A673 (cell line): ENCODE measurements at regions not wholly inside any gene's neighbourhood (a gene's known extent, or its start where the extent isn't known, plus 50 kb on each side); places are given as distances from the start of the nearest gene placed in this dataset.

ENCODE experiments used
- EZH2 ChIP-seq: fragments of 200-600 bp; sonication (generic); IDR thresholded peaks from 2 replicates; pipeline ENCODE4 v1.6.1; 2017; ENCODE audit warnings: borderline replicate concordance, low read depth, mild to moderate bottlenecking, mixed read lengths, antibody characterized with exemption, low read length; ENCODE audit not compliant: poor library complexity, severe bottlenecking
- TF ChIP-seq, protein P1 (sequence below): fragments of 300-800, 200-600 bp; sonication (generic); conservative IDR thresholded peaks from 2 replicates; pipeline ENCODE4 v1.5.1; 2017; ENCODE audit warnings: low read depth, mild to moderate bottlenecking, antibody characterized with exemption, low read length, moderate library complexity, mixed read lengths

DNA sequence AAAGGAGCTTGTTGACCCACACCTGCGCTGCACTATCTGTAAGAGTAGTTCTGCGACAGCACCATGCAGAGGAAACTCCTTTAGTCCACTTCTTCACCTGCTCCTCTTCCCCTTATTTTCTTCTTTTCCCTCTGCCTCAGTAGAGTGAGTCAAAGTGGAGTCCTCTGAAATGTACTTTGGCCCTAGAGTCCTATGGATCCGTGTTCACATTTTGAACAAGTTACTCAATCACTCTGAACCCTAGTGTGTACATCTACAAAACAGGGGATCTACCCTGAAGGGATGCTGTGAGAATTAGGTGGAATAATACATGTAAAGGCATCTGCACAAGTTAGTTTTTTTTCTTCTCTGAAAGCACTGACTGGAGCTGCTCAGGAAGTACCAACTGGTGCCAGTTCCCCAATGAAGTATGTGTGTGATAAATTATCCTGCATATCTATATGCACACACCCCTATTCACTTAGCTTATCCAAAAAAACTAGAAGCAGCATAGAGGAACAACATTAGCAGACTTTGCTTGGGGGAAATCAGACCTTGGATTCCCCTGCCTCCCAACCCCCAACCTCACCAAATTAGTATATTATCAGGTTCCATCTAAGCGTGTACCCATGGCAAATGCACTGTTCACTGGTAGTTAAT, 118.5 kb upstream of the FAM9C start:
- TF ChIP-seq, protein P1, sequence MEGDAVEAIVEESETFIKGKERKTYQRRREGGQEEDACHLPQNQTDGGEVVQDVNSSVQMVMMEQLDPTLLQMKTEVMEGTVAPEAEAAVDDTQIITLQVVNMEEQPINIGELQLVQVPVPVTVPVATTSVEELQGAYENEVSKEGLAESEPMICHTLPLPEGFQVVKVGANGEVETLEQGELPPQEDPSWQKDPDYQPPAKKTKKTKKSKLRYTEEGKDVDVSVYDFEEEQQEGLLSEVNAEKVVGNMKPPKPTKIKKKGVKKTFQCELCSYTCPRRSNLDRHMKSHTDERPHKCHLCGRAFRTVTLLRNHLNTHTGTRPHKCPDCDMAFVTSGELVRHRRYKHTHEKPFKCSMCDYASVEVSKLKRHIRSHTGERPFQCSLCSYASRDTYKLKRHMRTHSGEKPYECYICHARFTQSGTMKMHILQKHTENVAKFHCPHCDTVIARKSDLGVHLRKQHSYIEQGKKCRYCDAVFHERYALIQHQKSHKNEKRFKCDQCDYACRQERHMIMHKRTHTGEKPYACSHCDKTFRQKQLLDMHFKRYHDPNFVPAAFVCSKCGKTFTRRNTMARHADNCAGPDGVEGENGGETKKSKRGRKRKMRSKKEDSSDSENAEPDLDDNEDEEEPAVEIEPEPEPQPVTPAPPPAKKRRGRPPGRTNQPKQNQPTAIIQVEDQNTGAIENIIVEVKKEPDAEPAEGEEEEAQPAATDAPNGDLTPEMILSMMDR = no peak
- TF ChIP-seq EZH2 = no peak
